Tibial nerve (tissue), 3 donors: ENCODE measurements at regions not wholly inside any gene's neighbourhood (a gene's known extent, or its start where the extent isn't known, plus 50 kb on each side); places are given as distances from the start of the nearest gene placed in this dataset.
"Not testable (repeated sequence)": the region's sequence is repeated elsewhere in the genome, so short reads cannot be mapped to it uniquely, and the experiment has no call there.

ENCODE experiments used
- CTCF ChIP-seq, 5 experiments: fragments of 200-600 bp in 3 of 5; fragments of 450-650 bp in 2 of 5; sonication (generic) in 3 of 5; IDR thresholded peaks; one replicate each; pipeline ENCODE4 v1.5.1; 2016 to 2019; ENCODE audit warnings: antibody characterized with exemption in 5 of 5, mild to moderate bottlenecking in 3 of 5, moderate library complexity in 2 of 5
- POLR2A ChIP-seq, 2 donors: fragments of 450-650 bp; IDR thresholded peaks; one replicate each; pipeline ENCODE4 v1.6.1; 2017; ENCODE audit warnings: antibody characterized with exemption in 2 of 2, mild to moderate bottlenecking in 2 of 2, moderate library complexity in 2 of 2

- TF ChIP-seq CTCF, POLR2A (IDR thresholded peaks at IDR 0.05): not testable (repeated sequence)
These were observed 600.1 kb downstream of the PRR16 start for GRCh38 chr5:121064241-121064640.
